ENCODE measurements at regions not wholly inside any gene's neighbourhood (a gene's known extent, or its start where the extent isn't known, plus 50 kb on each side); places are given as distances from the start of the nearest gene placed in this dataset.

- ChIA-PET CTCF (ENCODE audit: low intra/inter-chr PET ratio, low total read pairs) (no interaction called here), POLR2A (no interaction called here)
- no peak overlapping the region for H2AFZ ChIP-seq (ENCODE audit: low read length)
- TF ChIP-seq MAFK (conservative IDR thresholded peaks at IDR 0.05 in 1 of 2, IDR thresholded peaks at IDR 0.05 in 1 of 2; ENCODE audit: low read length in 2 of 2) (no peak), HOXD1 (CRISPR knock-in tag; IDR thresholded peaks at IDR 0.05) (no peak), MAZ (IDR thresholded peaks at IDR 0.05; ENCODE audit: borderline replicate concordance, low read depth, low read length) (no peak), MAZ (CRISPR knock-in tag; IDR thresholded peaks at IDR 0.05; ENCODE audit: low read depth) (no peak), MAFF (IDR thresholded peaks at IDR 0.05; ENCODE audit: low read depth, low read length) (no peak), ZSCAN20 (CRISPR knock-in tag; IDR thresholded peaks at IDR 0.05; ENCODE audit: borderline replicate concordance) (no peak), NFE2L1 (CRISPR knock-in tag; IDR thresholded peaks at IDR 0.05; ENCODE audit: borderline replicate concordance) (no peak), GPN1 (CRISPR knock-in tag; IDR thresholded peaks at IDR 0.05; ENCODE audit: borderline replicate concordance) (no peak), ZBTB4 (CRISPR knock-in tag; IDR thresholded peaks at IDR 0.05; ENCODE audit: borderline replicate concordance) (no peak), PLRG1 (conservative IDR thresholded peaks at IDR 0.05) (no peak), RFX1 (IDR thresholded peaks at IDR 0.05) (no peak), E2F2 (CRISPR knock-in tag; IDR thresholded peaks at IDR 0.05; ENCODE audit: borderline replicate concordance) (no peak), GTF2F1 (IDR thresholded peaks at IDR 0.05; ENCODE audit: low read length) (no peak), KMT2A (CRISPR knock-in tag; IDR thresholded peaks at IDR 0.05) (no peak), IKZF4 (CRISPR knock-in tag; IDR thresholded peaks at IDR 0.05; ENCODE audit: borderline replicate concordance, low read depth, not compliant biosample characterization) (no peak), LRRFIP1 (CRISPR knock-in tag; conservative IDR thresholded peaks at IDR 0.05) (no peak)
- TF ChIP-seq, protein P1, sequence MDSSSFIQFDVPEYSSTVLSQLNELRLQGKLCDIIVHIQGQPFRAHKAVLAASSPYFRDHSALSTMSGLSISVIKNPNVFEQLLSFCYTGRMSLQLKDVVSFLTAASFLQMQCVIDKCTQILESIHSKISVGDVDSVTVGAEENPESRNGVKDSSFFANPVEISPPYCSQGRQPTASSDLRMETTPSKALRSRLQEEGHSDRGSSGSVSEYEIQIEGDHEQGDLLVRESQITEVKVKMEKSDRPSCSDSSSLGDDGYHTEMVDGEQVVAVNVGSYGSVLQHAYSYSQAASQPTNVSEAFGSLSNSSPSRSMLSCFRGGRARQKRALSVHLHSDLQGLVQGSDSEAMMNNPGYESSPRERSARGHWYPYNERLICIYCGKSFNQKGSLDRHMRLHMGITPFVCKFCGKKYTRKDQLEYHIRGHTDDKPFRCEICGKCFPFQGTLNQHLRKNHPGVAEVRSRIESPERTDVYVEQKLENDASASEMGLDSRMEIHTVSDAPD (CRISPR knock-in tag; IDR thresholded peaks at IDR 0.05) = no peak
- H4K20me1 ChIP-seq (ENCODE audit: insufficient read depth, low read length) = no peaks in the 10 kb centered on the region
- H3K4me1 ChIP-seq (ENCODE audit: insufficient read depth, low read length) = no peaks in the 10 kb centered on the region
- peaks cover 0 to 4% of the 10 kb centered on the region in 2 experiments; a peak in 1 of 5 replicates for H3K27me3 ChIP-seq (ENCODE audit: control insufficient read depth in 1 of 2, insufficient read depth in 2 of 2, low read length in 2 of 2)
- no peaks in the 10 kb centered on the region for H3K36me3 ChIP-seq (replicated peaks in 1 of 2; ENCODE audit: control insufficient read depth in 1 of 2, insufficient read depth in 2 of 2, low read length in 2 of 2)
- no peaks in the 10 kb centered on the region for H3K79me2 ChIP-seq (ENCODE audit: insufficient read depth, low read length)
- ATAC-seq = no peak
- intact Hi-C loops (cut with micrococcal nuclease; ENCODE audit: unreplicated experiment) (no loop called here), in situ Hi-C loops (cut with HindIII; ENCODE audit: extremely low pct_ligation_motif_present, low pct_unique_long_range_greater_than_20kb) (no loop called here)
- 17% methylated on average over 3 of the region's 3 CpGs for WGBS (ENCODE audit: low lambda C conversion rate)
- no peak overlapping the region for H3K4me3 ChIP-seq (replicated peaks in 1 of 3; ENCODE audit: insufficient read depth in 1 of 3, low read depth in 2 of 3, low read length in 3 of 3)
- no peak overlapping the region for H3K9ac ChIP-seq (ENCODE audit: insufficient read depth, low read depth, low read length)
- no peak for DNase-seq (ENCODE audit: low spot score)
- BruUV-seq (replicated peaks) = no TSS peak
- H3K9me3 ChIP-seq (ENCODE audit: low read length) = no peaks in the 10 kb centered on the region
- H3K27ac ChIP-seq (ENCODE audit: extremely low read length, insufficient read depth, low read length) = no peak overlapping the region
- no peak for FAIRE-seq
- no peak overlapping the region for H3K4me2 ChIP-seq (ENCODE audit: low read depth, low read length)
Measured at GRCh38 chr15:39474657-39475056, 106.2 kb upstream of the THBS1 start.
